DND-41 (cell line): ENCODE measurements at regions not wholly inside any gene's neighbourhood (a gene's known extent, or its start where the extent isn't known, plus 50 kb on each side); places are given as distances from the start of the nearest gene placed in this dataset.

Source experiments
- ATAC-seq: fragments of 200-7000 bp; cut with Tn5 transposase; 3 replicates; pipeline ENCODE4 v1.9.1; 2021; ENCODE audit warnings: low read depth; ENCODE audit not compliant: insufficient read depth
- DNase-seq: peaks from one replicate; pipeline ENCODE4 v3.0.0-alpha.2; 2020
- H2AFZ ChIP-seq: 2 replicates; pipeline ENCODE4 v1.6.0; 2012; ENCODE audit warnings: low read depth, low read length
- H3K27ac ChIP-seq: 2 replicates; pipeline ENCODE4 v1.5.1; 2012; ENCODE audit warnings: low read length, inconsistent platforms
- H3K27me3 ChIP-seq: fragments of 200-600 bp; sonication (generic); 2 replicates; pipeline ENCODE4 v1.6.0; 2012; ENCODE audit warnings: low read length, mild to moderate bottlenecking, inconsistent platforms; ENCODE audit not compliant: insufficient read depth, poor library complexity
- H3K36me3 ChIP-seq: 2 replicates; pipeline ENCODE4 v1.5.1; 2012; ENCODE audit warnings: low read length, inconsistent platforms; ENCODE audit not compliant: insufficient read depth
- H3K4me1 ChIP-seq: 2 replicates; pipeline ENCODE4 v1.5.1; 2012; ENCODE audit warnings: mild to moderate bottlenecking, low read length; ENCODE audit not compliant: insufficient read depth
- H3K4me2 ChIP-seq: 2 replicates; pipeline ENCODE4 v1.6.0; 2012; ENCODE audit warnings: mild to moderate bottlenecking, moderate library complexity, low read length, inconsistent platforms; ENCODE audit not compliant: insufficient read depth
- H3K4me3 ChIP-seq, 2 experiments: fragments of 200-600 bp in 1 of 2; shearing (Covaris generic) in 1 of 2; 2 replicates each; pipeline ENCODE4 v1.5.1; 2012 to 2016; ENCODE audit warnings: inconsistent platforms in 2 of 2, low read length in 2 of 2, mild to moderate bottlenecking in 2 of 2, low read depth in 1 of 2, moderate library complexity in 1 of 2
- H3K79me2 ChIP-seq: 2 replicates; pipeline ENCODE4 v1.6.0; 2012; ENCODE audit warnings: low read length, inconsistent platforms; ENCODE audit not compliant: insufficient read depth
- H3K9ac ChIP-seq: 2 replicates; pipeline ENCODE4 v1.6.0; 2012; ENCODE audit warnings: low read depth, mild to moderate bottlenecking, inconsistent platforms, low read length, moderate library complexity
- H3K9me3 ChIP-seq: 2 replicates; pipeline ENCODE4 v1.5.1; 2012; ENCODE audit warnings: low read length, moderate library complexity, mild to moderate bottlenecking, inconsistent platforms; ENCODE audit not compliant: insufficient read depth, severe bottlenecking
- H4K20me1 ChIP-seq: 2 replicates; pipeline ENCODE4 v1.6.0; 2012; ENCODE audit warnings: low read length; ENCODE audit not compliant: insufficient read depth
- EZH2 ChIP-seq: IDR thresholded peaks from 3 replicates; pipeline ENCODE4 v1.6.1; 2012; ENCODE audit warnings: borderline replicate concordance, low read depth, mild to moderate bottlenecking, moderate library complexity, low read length, inconsistent platforms; ENCODE audit not compliant: severe bottlenecking
- TF ChIP-seq, protein P1 (sequence below): IDR thresholded peaks from 2 replicates; pipeline ENCODE4 v1.5.1; 2012; ENCODE audit warnings: borderline replicate concordance, low read length, moderate library complexity, mild to moderate bottlenecking; ENCODE audit not compliant: poor library complexity, severe bottlenecking; ENCODE audit errors: extremely low read depth

DNA sequence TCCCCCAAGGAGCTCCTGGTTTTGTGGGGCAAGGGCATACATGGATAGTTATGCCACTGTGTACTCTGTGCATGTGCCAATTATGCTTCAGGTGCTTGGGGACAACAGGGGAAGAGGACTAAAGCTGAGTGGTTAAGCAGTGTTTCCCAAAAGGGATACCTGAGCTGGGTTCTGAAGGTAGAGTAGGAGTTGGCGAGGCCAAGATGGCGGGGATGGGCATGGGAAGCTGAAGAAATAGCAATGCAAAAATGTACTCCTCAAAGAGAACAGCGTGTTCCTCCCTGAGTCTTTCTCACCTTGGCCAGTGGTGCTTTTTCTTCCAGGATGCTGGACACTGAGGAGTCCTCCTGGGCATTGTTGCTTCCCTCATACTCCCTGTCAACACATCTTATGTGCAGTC, 90.0 kb upstream of the LARGE1 start:
- Histone ChIP-seq H3K79me2 (no peaks in the 10 kb centered on the region), H3K36me3 (no peaks in the 10 kb centered on the region), H3K27ac (no peak overlapping the region), H3K4me2 (no peak overlapping the region), H2AFZ (no peak overlapping the region), H3K9me3 (peaks cover 3% of the 10 kb centered on the region), H3K4me1 (no peaks in the 10 kb centered on the region), H3K4me3 (no peak overlapping the region), H3K27me3 (no peaks in the 10 kb centered on the region), H4K20me1 (no peaks in the 10 kb centered on the region), H3K9ac (no peak overlapping the region)
- TF ChIP-seq EZH2, result no peak
- TF ChIP-seq, protein P1, sequence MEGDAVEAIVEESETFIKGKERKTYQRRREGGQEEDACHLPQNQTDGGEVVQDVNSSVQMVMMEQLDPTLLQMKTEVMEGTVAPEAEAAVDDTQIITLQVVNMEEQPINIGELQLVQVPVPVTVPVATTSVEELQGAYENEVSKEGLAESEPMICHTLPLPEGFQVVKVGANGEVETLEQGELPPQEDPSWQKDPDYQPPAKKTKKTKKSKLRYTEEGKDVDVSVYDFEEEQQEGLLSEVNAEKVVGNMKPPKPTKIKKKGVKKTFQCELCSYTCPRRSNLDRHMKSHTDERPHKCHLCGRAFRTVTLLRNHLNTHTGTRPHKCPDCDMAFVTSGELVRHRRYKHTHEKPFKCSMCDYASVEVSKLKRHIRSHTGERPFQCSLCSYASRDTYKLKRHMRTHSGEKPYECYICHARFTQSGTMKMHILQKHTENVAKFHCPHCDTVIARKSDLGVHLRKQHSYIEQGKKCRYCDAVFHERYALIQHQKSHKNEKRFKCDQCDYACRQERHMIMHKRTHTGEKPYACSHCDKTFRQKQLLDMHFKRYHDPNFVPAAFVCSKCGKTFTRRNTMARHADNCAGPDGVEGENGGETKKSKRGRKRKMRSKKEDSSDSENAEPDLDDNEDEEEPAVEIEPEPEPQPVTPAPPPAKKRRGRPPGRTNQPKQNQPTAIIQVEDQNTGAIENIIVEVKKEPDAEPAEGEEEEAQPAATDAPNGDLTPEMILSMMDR, result no peak
- DNase-seq (no peak), ATAC-seq (no peak)

DNA sequence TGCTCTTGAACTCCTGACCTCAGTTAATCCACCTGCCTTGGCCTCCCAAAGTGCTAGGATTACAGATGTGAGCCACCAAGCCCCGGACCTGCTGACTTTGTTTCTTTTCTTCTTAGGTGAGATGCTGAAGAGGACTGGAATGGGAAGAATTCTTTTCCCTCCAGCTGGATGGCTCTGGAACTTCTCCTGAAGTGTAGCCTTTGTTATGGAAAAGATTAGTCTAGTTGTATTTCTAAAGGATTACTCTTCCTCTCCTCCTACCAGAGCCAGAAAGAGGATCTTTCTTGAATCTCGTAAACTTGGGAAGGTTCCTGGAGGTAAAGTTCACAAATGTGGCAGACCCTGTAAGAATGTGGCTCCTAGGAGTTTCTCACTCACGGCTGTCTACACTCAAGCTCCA, 95.4 kb upstream of the LARGE1 start:
- H3K27me3 ChIP-seq, result no peaks in the 10 kb centered on the region
- no peak for ATAC-seq
- peaks cover 6% of the 10 kb centered on the region for H3K9me3 ChIP-seq
- no peaks in the 10 kb centered on the region for H4K20me1 ChIP-seq
- H3K36me3 ChIP-seq, result no peaks in the 10 kb centered on the region
- H3K4me2 ChIP-seq, result no peak overlapping the region
- no peak overlapping the region for H3K4me3 ChIP-seq
- no peak for DNase-seq
- no peaks in the 10 kb centered on the region for H3K79me2 ChIP-seq
- H3K27ac ChIP-seq, result no peak overlapping the region
- H3K4me1 ChIP-seq, result no peaks in the 10 kb centered on the region
- TF ChIP-seq, protein P1, result no peak
- no peak for TF ChIP-seq EZH2
- no peak overlapping the region for H2AFZ ChIP-seq
- H3K9ac ChIP-seq, result no peak overlapping the region

DNA sequence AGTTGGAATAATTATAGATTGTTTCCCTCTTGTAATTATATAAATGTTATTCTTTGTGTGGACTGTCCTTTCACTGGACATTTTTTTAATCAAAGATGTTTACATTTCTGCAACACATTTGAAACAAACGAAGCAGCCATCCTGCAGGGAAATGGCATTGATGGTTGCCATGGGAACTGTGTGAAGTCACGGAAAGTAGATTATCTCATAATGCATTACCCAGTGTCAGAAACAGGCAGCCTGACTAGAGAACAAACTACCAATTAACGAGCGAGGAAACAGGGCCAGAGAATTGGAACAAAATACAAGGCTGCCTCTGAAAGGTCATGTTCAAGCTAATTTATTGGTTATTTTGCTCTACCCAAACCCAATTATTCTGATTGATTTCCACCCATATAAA, 96.9 kb upstream of the LARGE1 start:
- no peaks in the 10 kb centered on the region for H4K20me1 ChIP-seq
- ATAC-seq (no peak), DNase-seq (no peak)
- H2AFZ ChIP-seq, result no peak overlapping the region
- H3K27ac ChIP-seq, result no peak overlapping the region
- H3K36me3 ChIP-seq, result no peaks in the 10 kb centered on the region
- H3K9me3 ChIP-seq, result peaks cover 6% of the 10 kb centered on the region
- no peak overlapping the region for H3K4me3 ChIP-seq
- H3K4me2 ChIP-seq, result no peak overlapping the region
- no peaks in the 10 kb centered on the region for H3K79me2 ChIP-seq
- no peaks in the 10 kb centered on the region for H3K4me1 ChIP-seq
- no peak for TF ChIP-seq EZH2
- TF ChIP-seq, protein P1, result no peak
- H3K9ac ChIP-seq, result no peak overlapping the region
- H3K27me3 ChIP-seq, result no peaks in the 10 kb centered on the region
